Epidermal melanocyte (primary cell): ENCODE measurements at regions not wholly inside any gene's neighbourhood (a gene's known extent, or its start where the extent isn't known, plus 50 kb on each side); places are given as distances from the start of the nearest gene placed in this dataset.

Experiments
- DNase-seq: peaks from one replicate; pipeline ENCODE4 v3.0.0; 2011; ENCODE audit warnings: low spot score; ENCODE audit not compliant: insufficient read length

GRCh38 chr14:65222440-65222858, 120.1 kb upstream of the MAX start:
- peak; percentile 44 for DNase-seq

DNA sequence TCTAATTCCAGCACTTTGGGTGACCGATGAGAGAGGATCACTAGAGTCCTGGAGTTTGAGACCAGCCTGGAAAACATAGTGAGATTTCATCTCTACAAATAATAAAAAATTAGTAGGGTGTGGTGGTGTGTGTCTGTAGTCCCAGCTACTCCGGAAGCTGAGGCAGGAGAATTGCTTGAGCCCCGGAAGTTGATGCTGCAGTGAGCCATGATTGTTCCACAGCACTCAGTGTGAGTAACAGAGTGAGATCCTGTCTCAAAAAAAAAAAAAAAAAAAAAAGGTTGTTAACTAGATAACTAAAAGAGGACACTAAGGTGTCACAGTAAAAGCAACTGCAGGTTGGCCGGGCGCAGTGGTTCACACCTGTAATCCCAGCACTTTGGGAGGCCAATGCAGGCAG, 121.3 kb upstream of the MAX start:
- no peak for DNase-seq

DNA sequence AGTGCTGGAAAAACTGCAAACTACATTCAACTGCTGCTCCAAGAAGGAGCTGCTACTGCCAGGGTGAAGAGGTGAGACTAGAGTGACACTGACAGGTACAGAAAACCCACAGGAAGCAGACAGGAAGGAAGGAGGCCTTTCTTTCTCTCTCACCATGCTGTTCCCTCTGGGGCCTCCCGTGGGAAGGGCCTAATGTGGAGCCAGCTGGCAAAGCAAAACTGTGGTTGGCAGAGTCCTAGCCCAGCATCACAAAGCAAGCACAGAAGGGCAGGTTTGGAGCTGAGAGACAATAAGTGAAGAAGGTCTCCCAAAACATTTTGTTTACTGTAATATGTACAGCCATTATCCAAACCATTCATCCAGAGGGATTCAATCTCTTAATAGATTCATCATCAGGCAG, 122.5 kb upstream of the MAX start:
- DNase-seq: no peak

- DNase-seq: no peak
Measured at GRCh38 chr14:65225299-65226159, 123.2 kb upstream of the MAX start.

DNA sequence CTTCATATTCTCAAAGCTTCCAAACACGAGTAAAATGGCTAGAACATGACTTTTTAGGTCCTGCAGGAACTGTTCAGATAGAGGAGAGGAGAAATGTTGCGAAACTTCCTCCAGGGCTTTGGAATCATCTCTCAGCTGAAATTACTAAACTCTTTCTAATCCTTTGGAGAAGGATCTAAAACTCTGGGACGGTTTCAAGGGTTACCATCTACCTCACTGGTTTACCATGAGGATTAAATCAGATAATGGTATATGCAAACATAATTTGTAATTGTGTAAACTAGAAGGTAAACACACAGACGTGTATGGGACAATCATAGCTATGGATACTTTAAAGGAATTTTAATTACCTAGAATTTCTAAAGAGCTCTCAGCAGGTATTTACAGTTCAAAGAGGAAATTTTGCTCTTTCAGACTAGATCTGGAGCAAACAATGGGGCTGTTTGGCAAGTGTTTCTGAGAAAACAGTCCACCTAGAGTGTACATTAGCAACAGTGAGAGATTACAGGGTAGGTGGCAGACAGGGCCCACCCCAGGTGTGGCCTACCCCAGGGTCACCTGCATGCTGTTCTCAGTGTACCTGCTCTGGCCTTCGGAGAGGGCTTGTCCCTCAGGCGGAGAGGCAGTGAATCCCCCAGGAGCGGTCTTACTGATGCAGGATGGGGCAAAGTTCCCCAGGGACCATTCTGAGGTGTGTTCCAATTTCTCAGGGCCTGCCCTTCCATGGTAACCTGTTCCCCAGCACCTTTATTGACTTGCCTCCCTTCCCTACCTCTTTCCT, 124.7 kb upstream of the MAX start:
- DNase-seq: no peak

GRCh38 chr14:65228436-65228835, 126.1 kb upstream of the MAX start:
- DNase-seq: no peak

GRCh38 chr14:65228956-65229747, 126.8 kb upstream of the MAX start:
- DNase-seq: no peak

DNA sequence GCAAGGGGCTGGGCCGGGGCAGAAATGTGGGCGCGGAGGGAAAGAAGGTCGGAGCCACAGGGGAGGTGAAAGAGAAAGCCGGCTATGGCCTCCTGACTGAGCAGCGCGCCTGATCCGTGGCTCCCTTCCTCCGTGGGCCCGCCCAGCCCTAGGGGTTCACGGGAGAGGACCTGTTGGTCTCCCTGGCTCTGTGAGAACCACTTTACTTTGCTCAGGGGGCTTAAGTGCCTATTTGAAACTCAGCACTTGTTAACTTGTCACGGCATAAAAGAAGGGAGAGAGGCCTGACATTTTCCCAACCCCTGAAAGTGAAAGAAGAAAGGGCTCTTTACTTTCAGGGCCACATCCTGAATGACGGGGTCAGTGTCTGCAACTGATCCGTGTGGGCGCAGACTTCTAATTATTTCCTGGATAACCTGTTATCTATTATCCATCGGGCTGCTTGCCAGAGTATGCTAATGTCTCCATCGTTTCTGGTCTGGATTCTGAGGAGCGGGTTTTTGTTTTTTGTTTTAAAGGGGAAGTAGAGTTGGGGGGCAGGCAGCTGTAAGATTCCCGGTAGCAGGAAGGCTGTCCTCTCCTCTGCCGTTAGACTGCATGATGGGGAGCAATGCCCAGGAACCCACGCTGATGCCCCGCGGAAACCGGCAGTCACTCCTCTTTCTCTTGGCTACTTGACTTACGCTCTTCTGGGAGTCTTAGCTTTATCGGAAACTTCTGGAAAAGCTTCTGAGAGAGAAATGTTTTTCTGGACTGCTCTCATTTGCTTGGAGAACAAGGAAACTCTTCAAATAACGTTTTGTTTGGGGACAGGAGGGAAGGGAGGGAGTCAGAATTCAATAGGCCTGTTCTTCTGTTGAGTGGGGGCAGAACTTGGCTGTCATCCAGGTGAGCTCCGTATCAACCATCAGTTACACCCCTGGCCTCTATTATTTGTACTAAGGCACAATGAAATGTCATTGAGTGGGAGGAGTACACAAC, 127.7 kb upstream of the MAX start:
- DNase-seq: peak; percentile 32

- no peak for DNase-seq
Measured at GRCh38 chr14:65231286-65231980, 129.1 kb upstream of the MAX start.

DNA sequence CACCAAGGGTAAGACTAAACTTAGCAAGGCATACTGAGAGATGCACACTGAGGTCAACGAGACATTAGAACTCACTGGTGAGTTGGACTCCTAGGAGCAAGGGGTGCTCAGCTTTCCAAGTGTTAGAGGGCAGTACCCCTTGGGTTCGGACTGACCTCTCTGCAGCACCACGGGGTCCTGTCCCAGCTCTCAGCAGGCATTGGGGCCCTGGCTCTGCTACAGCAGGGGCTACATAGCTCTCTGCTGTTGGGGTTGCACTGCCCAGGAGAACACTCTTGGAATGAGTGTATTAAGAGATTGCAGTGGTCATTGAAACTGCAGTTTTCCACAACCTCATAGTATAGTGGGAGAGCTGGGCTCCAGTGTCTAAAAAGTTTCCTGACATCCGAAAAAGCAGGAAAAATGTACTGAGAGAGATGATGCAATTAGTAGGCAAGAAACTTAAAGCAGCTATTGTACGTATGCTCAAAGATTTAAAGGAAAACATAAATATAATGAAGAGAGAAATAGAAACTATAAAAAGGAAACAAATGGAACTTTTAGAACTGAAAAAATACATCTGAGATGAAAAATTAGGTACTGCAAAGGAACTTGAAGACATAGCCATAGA, 132.5 kb upstream of the MAX start:
- no peak for DNase-seq

DNA sequence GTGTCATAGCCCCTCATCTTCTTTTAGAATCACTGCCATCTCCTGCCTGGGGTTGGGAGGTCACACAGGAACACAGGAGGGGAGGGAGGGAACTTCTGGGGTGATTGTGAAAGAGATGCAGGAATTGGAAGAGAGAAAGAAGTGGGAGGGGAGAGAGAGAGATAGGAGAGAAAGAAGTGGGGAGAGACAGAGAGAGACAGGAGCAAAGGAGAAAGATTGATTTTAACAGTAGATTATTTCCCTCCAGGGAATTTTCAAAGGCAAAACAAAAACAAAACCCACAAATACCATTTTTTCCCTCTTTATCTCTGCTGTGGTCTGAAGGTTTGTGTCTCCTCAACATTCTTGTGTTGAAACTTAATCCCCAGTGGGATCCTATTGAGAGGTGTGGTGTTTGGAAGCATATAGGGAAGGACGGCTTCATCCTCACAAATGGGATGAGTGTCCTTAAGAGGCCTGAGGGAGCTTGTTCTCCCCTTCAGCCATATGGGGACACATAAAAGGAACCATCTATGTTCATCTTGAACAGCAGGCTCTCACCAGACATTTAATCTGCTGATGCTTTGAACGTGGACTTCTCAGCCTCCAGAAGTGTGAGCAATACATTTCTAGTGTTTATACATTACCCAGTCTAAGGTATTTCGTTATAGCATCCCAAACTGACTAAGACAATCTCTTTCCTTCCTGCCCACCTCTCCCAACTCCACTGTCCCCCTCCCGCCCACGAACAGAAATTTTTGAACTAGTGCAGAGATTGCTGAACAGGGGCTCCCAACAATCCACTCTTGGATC, 134.9 kb upstream of the MAX start:
- no peak for DNase-seq

DNA sequence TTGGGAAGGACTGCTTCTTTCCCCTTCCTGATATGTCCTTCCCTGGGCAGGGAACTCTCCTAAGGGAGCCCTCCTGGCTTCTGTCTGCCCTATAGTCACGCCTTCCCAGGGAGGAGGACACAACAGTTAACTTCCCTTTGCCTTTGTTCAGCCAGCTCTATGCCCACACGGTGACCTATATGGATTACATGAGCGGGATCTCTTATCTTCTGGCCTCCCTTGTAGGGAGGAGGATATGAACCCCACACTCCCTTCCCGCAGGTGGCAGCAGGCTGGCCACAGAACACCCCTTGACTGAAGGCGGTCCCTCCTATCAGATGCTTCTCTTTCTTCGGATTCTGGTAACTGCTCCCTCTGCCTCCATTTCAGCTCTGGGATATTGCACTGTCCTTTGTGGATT, 135.6 kb upstream of the MAX start:
- no peak for DNase-seq

- DNase-seq: no peak
Measured at GRCh38 chr14:65238456-65238855, 136.1 kb upstream of the MAX start.

GRCh38 chr14:65239143-65239937, 137.0 kb upstream of the MAX start:
- no peak for DNase-seq

GRCh38 chr14:65239938-65240296, 137.6 kb upstream of the MAX start:
- no peak for DNase-seq

DNA sequence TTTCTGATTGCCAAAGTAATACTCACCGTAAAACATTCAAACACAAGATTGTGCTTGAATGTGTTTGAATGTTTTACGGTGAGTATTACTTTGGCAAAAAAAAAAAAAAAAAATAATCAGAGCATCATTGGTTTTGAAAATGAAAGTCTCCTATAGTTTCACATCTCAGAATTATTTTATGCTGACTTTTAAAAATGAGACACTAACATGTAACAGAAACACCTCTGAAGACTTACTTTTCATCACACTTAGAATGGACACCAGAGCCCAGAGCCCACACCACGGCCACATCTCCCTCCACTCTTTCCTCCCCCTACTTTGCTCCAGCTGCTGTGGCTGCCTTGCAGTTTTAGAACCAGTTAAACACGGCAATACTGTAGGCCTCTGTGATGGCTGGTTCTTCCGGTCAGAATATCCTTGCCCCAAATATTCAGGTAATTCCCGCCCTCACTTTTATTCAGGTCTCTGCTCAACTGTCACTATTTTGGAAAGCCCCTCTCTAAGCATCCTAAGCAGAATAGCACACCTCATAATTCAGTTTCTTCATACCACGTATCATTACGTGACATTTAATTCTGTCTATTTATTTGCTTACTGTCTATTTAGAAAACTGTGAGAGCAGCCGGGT, 138.9 kb upstream of the MAX start:
- DNase-seq: no peak

DNA sequence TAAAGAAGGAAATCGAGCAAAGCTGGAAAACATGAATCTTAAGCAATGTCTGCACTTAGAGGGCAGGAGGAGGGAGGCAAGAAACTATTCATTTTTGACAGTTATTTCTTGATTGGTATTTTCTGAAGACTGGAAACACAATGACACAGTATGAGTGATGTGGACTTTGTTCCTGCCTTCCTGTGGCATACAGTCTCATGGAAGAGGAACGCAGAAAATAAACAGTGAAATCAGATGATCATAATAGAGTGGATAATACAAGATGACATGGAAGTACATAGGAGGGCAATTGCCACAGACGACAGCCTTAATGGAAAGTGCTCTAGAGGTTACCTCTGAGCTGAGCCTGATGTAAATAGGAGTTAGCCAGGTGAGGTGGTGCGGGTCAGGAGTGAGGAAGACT, 140.4 kb upstream of the MAX start:
- no peak for DNase-seq
